HEK293T (cell line): ENCODE measurements at regions not wholly inside any gene's neighbourhood (a gene's known extent, or its start where the extent isn't known, plus 50 kb on each side); places are given as distances from the start of the nearest gene placed in this dataset.

Source experiments
- ARNT ChIP-seq: fragments of 450-650 bp; IDR thresholded peaks from 2 replicates; pipeline ENCODE4 v1.6.1; 2017; ENCODE audit warnings: mild to moderate bottlenecking
- BHLHE40 ChIP-seq: fragments of 450-650 bp; IDR thresholded peaks from 2 replicates; pipeline ENCODE4 v1.6.1; 2016; ENCODE audit warnings: mild to moderate bottlenecking, moderate library complexity, borderline replicate concordance
- ELF4 ChIP-seq: fragments of 450-650 bp; IDR thresholded peaks from 2 replicates; pipeline ENCODE4 v1.6.1; 2017; ENCODE audit warnings: antibody characterized with exemption
- FOXA1 ChIP-seq: fragments of 450-650 bp; IDR thresholded peaks from 2 replicates; pipeline ENCODE4 v1.6.1; 2016; ENCODE audit warnings: mild to moderate bottlenecking
- FOXK2 ChIP-seq: fragments of 450-650 bp; IDR thresholded peaks from 2 replicates; pipeline ENCODE4 v1.6.1; 2016; ENCODE audit warnings: mild to moderate bottlenecking
- HDGF ChIP-seq: fragments of 450-650 bp; IDR thresholded peaks from 2 replicates; pipeline ENCODE4 v1.6.1; 2017; ENCODE audit warnings: antibody characterized with exemption, borderline replicate concordance
- LEF1 ChIP-seq: fragments of 450-650 bp; IDR thresholded peaks from 2 replicates; pipeline ENCODE4 v1.6.1; 2017; ENCODE audit warnings: mild to moderate bottlenecking, borderline replicate concordance
- SP1 ChIP-seq: fragments of 450-650 bp; IDR thresholded peaks from 2 replicates; pipeline ENCODE4 v1.6.1; 2017
- SUZ12 ChIP-seq: fragments of 450-650 bp; IDR thresholded peaks from 2 replicates; pipeline ENCODE4 v1.6.1; 2016; ENCODE audit warnings: mild to moderate bottlenecking
- TARDBP ChIP-seq: fragments of 450-650 bp; IDR thresholded peaks from 2 replicates; pipeline ENCODE4 v1.6.1; 2016
- ZNF384 ChIP-seq: fragments of 450-650 bp; IDR thresholded peaks from 2 replicates; pipeline ENCODE4 v1.6.1; 2016

DNA sequence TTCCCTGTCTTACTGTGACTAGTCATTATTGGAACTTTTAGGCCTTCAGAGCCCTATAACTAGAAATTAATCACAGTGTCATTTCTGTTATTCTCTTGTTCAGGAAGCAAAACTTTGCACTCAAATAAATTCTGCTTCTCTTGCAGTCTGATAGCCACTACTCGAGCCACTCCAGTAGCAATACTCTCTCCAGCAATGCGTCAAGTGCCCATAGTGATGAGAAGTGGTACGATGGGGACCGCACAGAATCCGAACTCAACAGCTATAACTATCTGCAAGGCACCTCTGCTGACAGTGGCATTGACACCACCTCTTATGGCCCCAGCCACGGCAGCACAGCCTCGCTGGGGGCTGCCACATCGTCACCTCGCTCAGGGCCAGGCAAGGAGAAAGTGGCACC lies 223.2 kb upstream of the RGS6 start:
- no peak for TF ChIP-seq SP1
- TF ChIP-seq LEF1, result no peak
- TF ChIP-seq FOXK2, result no peak
- no peak for TF ChIP-seq HDGF
- no peak for TF ChIP-seq FOXA1
- no peak for TF ChIP-seq ELF4
- no peak for TF ChIP-seq ZNF384
- TF ChIP-seq SUZ12, result no peak
- no peak for TF ChIP-seq BHLHE40
- no peak for TF ChIP-seq TARDBP
- no peak for TF ChIP-seq ARNT
